ENCODE measurements at regions not wholly inside any gene's neighbourhood (a gene's known extent, or its start where the extent isn't known, plus 50 kb on each side); places are given as distances from the start of the nearest gene placed in this dataset.

DNA sequence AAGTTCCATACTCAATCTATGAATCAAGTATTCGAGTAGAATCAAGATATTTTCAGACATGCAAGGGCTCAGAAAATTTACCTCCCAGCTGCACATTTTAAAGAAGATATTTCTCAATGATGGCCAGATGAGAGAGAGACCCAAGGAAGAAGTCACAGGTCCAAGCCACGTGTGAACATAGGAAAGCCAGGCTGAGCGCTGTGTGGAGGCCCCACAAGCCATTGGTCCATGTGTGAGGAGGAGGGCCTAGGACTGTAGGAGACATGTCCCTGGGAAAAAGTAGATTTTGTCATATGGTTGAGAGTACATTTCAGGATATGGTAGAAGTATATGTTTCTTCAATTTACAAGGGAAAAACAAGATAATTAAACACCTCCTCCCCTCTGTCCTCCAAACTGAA lies 115.8 kb upstream of the RPS23 start:
- TF ChIP-seq, protein P1, sequence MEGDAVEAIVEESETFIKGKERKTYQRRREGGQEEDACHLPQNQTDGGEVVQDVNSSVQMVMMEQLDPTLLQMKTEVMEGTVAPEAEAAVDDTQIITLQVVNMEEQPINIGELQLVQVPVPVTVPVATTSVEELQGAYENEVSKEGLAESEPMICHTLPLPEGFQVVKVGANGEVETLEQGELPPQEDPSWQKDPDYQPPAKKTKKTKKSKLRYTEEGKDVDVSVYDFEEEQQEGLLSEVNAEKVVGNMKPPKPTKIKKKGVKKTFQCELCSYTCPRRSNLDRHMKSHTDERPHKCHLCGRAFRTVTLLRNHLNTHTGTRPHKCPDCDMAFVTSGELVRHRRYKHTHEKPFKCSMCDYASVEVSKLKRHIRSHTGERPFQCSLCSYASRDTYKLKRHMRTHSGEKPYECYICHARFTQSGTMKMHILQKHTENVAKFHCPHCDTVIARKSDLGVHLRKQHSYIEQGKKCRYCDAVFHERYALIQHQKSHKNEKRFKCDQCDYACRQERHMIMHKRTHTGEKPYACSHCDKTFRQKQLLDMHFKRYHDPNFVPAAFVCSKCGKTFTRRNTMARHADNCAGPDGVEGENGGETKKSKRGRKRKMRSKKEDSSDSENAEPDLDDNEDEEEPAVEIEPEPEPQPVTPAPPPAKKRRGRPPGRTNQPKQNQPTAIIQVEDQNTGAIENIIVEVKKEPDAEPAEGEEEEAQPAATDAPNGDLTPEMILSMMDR (IDR thresholded peaks at IDR 0.05 in 2 of 3, conservative IDR thresholded peaks at IDR 0.05 in 1 of 3; ENCODE audit: borderline replicate concordance in 1 of 3, insufficient read depth in 1 of 3, low read depth in 2 of 3, low read length in 2 of 3) = no peak
- TF ChIP-seq POLR2A (IDR thresholded peaks at IDR 0.05; ENCODE audit: borderline replicate concordance, extremely low read depth, insufficient read depth, insufficient read length) (no peak), EGR1 (IDR thresholded peaks at IDR 0.05; ENCODE audit: low read depth) (no peak), POLR2AphosphoS5 (IDR thresholded peaks at IDR 0.05; ENCODE audit: low read depth, low read length) (no peak), RAD21 (IDR thresholded peaks at IDR 0.05; ENCODE audit: low read depth) (no peak), CEBPB (IDR thresholded peaks at IDR 0.05; ENCODE audit: low read depth) (no peak), EZH2phosphoT487 (IDR thresholded peaks at IDR 0.05; ENCODE audit: borderline replicate concordance) (no peak), EZH2 (IDR thresholded peaks at IDR 0.05) (no peak), SIN3A (IDR thresholded peaks at IDR 0.05; ENCODE audit: low read depth) (no peak), ZFX (IDR thresholded peaks at IDR 0.05) (no peak), CBX3 (IDR thresholded peaks at IDR 0.05; ENCODE audit: low read depth) (no peak)
- TF ChIP-seq, protein P2, sequence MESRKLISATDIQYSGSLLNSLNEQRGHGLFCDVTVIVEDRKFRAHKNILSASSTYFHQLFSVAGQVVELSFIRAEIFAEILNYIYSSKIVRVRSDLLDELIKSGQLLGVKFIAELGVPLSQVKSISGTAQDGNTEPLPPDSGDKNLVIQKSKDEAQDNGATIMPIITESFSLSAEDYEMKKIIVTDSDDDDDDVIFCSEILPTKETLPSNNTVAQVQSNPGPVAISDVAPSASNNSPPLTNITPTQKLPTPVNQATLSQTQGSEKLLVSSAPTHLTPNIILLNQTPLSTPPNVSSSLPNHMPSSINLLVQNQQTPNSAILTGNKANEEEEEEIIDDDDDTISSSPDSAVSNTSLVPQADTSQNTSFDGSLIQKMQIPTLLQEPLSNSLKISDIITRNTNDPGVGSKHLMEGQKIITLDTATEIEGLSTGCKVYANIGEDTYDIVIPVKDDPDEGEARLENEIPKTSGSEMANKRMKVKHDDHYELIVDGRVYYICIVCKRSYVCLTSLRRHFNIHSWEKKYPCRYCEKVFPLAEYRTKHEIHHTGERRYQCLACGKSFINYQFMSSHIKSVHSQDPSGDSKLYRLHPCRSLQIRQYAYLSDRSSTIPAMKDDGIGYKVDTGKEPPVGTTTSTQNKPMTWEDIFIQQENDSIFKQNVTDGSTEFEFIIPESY (IDR thresholded peaks at IDR 0.05; ENCODE audit: extremely low read depth, insufficient replicate concordance, low read length) = no peak
- TF ChIP-seq, protein P3, sequence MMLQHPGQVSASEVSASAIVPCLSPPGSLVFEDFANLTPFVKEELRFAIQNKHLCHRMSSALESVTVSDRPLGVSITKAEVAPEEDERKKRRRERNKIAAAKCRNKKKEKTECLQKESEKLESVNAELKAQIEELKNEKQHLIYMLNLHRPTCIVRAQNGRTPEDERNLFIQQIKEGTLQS (IDR thresholded peaks at IDR 0.05) = no peak
